ENCODE measurements at regions not wholly inside any gene's neighbourhood (a gene's known extent, or its start where the extent isn't known, plus 50 kb on each side); places are given as distances from the start of the nearest gene placed in this dataset.

DNA sequence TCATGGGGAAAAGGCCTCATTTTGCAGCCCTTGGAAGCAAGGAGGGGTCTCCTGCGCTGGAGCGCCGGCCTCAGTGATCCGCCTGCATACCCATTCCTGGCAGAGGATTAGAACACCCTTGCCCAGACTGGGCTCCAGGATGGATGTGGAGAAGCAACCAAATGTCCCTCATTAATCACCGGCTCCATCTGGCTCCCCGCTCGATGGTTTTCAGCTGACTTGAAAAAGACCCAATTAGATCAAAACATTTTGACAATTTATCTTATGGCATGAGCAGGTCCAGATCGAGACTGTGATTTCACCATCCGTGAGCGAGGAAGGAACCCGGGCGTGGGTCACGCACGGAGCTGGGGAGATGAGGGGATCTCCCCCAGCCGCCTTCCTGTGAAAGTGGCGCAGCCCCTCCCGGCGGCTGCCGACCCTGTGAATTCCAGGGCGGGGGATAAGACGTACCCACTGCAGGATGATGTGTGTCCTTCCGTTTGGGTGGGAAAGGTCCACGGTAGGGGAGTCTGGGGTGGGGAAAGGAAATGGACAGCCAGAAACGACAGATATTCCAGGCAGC, 141.6 kb downstream of the EMX2 start:
- ChIA-PET POLR2A (no interaction called here), CTCF (no interaction called here)
- FAIRE-seq (no peak), DNase-seq (ENCODE audit: low read depth, low spot score) (no peak)
- Histone ChIP-seq H3K36me3 (ENCODE audit: control insufficient read depth in 2 of 2, extremely low read depth in 1 of 2, insufficient read depth in 2 of 2, low read length in 2 of 2) (no peaks in the 10 kb centered on the region), H2AFZ (ENCODE audit: low read depth, low read length) (no peak overlapping the region), H4K20me1 (replicated peaks; ENCODE audit: control insufficient read depth, extremely low read depth, insufficient read depth, low read length) (no peaks in the 10 kb centered on the region), H3K9me1 (replicated peaks; ENCODE audit: control insufficient read depth, extremely low read depth, insufficient read depth, low read length) (no peaks in the 10 kb centered on the region), H3K4me2 (ENCODE audit: insufficient read depth, low read length) (no peak overlapping the region), H3K9me3 (replicated peaks; ENCODE audit: control insufficient read depth, insufficient read depth, low read length) (no peaks in the 10 kb centered on the region), H3K27ac (ENCODE audit: insufficient read depth, low read depth, low read length) (no peak overlapping the region), H3K27me3 (ENCODE audit: control insufficient read depth in 2 of 2, insufficient read depth in 2 of 2, low read length in 2 of 2) (no peaks in the 10 kb centered on the region), H3K4me3 (replicated peaks in 1 of 3; ENCODE audit: insufficient read depth in 1 of 3, low read depth in 1 of 3, low read length in 3 of 3) (no peak overlapping the region), H3K4me1 (ENCODE audit: control insufficient read depth, extremely low read depth, insufficient read depth, low read length) (no peaks in the 10 kb centered on the region), H3K9ac (replicated peaks; ENCODE audit: extremely low read depth, insufficient read depth, low read length) (no peak overlapping the region), H3K79me2 (ENCODE audit: control insufficient read depth, insufficient read depth, low read length) (no peaks in the 10 kb centered on the region)
- TF ChIP-seq EZH2 (IDR thresholded peaks at IDR 0.05; ENCODE audit: borderline replicate concordance, low read depth, low read length, severe bottlenecking) (no peak), GATA2 (IDR thresholded peaks at IDR 0.05; ENCODE audit: insufficient read depth, insufficient read length, low read depth, low read length) (no peak), POLR2AphosphoS5 (IDR thresholded peaks at IDR 0.05; ENCODE audit: insufficient read depth, low read depth, low read length) (no peak), MYC (IDR thresholded peaks at IDR 0.05; ENCODE audit: low read depth, low read length) (no peak), FOS (IDR thresholded peaks at IDR 0.05; ENCODE audit: borderline replicate concordance, insufficient read depth, low read length) (no peak), JUN (IDR thresholded peaks at IDR 0.05; ENCODE audit: borderline replicate concordance, insufficient read depth, insufficient read length, low read depth) (no peak), POLR2A (IDR thresholded peaks at IDR 0.05; ENCODE audit: low read depth, low read length) (no peak)
- TF ChIP-seq, protein P1, sequence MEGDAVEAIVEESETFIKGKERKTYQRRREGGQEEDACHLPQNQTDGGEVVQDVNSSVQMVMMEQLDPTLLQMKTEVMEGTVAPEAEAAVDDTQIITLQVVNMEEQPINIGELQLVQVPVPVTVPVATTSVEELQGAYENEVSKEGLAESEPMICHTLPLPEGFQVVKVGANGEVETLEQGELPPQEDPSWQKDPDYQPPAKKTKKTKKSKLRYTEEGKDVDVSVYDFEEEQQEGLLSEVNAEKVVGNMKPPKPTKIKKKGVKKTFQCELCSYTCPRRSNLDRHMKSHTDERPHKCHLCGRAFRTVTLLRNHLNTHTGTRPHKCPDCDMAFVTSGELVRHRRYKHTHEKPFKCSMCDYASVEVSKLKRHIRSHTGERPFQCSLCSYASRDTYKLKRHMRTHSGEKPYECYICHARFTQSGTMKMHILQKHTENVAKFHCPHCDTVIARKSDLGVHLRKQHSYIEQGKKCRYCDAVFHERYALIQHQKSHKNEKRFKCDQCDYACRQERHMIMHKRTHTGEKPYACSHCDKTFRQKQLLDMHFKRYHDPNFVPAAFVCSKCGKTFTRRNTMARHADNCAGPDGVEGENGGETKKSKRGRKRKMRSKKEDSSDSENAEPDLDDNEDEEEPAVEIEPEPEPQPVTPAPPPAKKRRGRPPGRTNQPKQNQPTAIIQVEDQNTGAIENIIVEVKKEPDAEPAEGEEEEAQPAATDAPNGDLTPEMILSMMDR (IDR thresholded peaks at IDR 0.05; ENCODE audit: extremely low read depth in 1 of 2, insufficient read depth in 1 of 2, low read depth in 1 of 2, low read length in 2 of 2), result no peak
- TF ChIP-seq, protein P2, sequence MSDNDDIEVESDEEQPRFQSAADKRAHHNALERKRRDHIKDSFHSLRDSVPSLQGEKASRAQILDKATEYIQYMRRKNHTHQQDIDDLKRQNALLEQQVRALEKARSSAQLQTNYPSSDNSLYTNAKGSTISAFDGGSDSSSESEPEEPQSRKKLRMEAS (IDR thresholded peaks at IDR 0.05; ENCODE audit: insufficient read depth, insufficient read length), result no peak
- intact Hi-C loops (cut with micrococcal nuclease), result no loop called here
- BruUV-seq (replicated peaks), result no TSS peak
- dilution Hi-C loops (cut with MboI; ENCODE audit: extremely low pct_ligation_motif_present, low sequenced_read_pairs), result no loop called here

Data from endothelial cell of umbilical vein (primary cell).